GM19193 (cell line): ENCODE measurements at regions not wholly inside any gene's neighbourhood (a gene's known extent, or its start where the extent isn't known, plus 50 kb on each side); places are given as distances from the start of the nearest gene placed in this dataset.

ENCODE experiments used
- POLR2A ChIP-seq: IDR thresholded peaks from 4 replicates; pipeline ENCODE4 v1.6.1; 2011; ENCODE audit not compliant: insufficient read depth, insufficient read length; ENCODE audit errors: extremely low read depth

- no peak for TF ChIP-seq POLR2A
Measured at GRCh38 chr5:83834306-83834705, 113.7 kb upstream of the HAPLN1 start.

DNA sequence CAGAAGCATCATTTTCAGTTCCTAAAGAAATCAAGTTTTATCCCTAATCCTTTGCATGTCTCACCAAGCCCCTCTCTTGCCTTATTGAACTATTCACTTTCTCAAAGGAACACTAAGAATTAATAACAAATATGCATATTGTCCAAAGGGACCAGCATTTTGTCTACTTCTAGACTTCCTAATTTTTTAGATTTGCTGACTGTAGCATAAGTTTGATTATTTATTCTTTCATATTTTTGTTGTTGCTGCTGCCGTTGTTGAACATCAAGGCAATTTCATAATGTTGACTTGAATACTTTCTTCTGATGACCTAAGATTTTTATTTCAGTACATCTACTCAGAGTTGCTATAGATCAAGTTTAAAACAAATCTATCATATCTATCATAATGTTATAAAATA is 111.2 kb upstream of the HAPLN1 start:
- no peak for TF ChIP-seq POLR2A

- TF ChIP-seq POLR2A = no peak
Measured at GRCh38 chr5:83827111-83827557, 106.5 kb upstream of the HAPLN1 start.

DNA sequence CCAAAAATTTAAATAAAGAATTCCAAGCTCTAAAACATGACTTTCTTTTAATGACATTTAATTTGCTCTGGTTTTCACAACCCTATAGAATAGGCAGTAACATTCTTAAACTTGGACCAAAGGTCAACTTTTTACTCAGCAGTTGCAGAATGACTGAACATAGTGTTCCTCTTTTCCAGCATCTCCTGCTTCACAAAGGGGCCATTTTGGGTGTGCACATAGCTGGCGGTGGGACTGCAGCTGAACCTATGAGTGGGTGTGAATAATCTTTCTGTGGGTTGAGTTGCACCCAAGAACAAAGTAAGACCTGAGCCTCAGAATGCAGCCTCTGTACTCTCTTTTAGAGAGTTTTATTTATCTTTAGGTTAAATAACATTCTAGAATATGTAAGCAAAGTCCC is 96.9 kb upstream of the HAPLN1 start:
- no peak for TF ChIP-seq POLR2A

GRCh38 chr5:83815661-83816060 is 95.0 kb upstream of the HAPLN1 start:
- no peak for TF ChIP-seq POLR2A

- no peak for TF ChIP-seq POLR2A
Measured at GRCh38 chr5:83810511-83810910, 89.9 kb upstream of the HAPLN1 start.

DNA sequence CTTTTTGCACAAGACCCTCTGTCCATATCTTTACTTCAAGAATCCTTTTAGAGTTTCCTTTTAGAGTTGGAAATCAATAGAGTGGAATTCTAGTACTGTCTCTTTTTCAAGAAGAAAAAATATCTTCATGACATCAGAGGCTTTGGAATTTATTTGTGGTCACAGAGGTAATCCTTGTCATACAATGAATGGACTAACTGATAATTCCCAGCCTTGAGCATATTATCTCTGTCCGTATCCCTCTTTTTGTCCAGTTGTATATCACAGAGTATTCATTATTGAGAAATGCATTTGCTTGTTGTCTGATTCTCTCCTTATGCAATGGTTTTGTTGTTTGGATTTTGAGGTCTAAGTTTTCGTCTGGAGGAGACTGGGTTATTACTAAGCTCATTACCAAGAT is 82.0 kb upstream of the HAPLN1 start:
- TF ChIP-seq POLR2A = no peak

DNA sequence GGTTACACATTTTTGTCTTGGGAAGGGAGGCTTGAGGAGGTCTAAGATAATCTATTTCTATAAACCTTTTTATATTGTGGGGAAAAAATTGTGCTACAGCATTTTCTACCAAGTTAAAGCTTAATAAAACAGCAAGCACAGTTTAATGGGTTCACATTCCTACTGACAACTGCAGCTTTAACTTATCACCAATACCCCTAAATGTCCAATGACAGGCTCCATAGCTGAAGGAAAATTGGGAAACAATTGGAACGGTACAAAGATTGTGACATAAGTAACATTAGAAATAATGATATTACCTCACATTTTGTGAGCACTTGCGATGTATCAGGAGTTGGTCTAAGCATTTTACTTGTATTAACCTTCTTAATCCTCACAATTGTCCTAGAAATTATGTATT is 79.5 kb upstream of the HAPLN1 start:
- no peak for TF ChIP-seq POLR2A

DNA sequence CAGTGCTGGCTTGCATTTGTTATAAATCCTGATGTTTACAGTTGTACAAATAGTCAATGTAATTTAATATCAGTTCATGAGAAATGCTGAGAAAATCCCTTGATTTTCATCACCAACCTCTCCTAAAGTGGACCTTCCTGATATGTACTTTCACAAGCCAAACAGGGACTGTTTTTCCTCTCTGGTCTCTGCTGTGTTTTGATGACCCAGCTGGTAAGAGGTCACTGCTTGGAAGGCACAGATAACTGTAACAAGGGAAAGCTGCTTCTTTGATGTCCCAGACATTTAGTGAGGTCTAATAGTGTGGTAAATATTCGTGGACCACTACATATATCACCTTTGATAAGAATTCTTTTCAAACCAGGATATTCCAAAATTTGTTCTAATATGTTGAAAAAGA is 68.7 kb upstream of the HAPLN1 start:
- TF ChIP-seq POLR2A = no peak

GRCh38 chr5:83787631-83788030 is 67.0 kb upstream of the HAPLN1 start:
- no peak for TF ChIP-seq POLR2A

DNA sequence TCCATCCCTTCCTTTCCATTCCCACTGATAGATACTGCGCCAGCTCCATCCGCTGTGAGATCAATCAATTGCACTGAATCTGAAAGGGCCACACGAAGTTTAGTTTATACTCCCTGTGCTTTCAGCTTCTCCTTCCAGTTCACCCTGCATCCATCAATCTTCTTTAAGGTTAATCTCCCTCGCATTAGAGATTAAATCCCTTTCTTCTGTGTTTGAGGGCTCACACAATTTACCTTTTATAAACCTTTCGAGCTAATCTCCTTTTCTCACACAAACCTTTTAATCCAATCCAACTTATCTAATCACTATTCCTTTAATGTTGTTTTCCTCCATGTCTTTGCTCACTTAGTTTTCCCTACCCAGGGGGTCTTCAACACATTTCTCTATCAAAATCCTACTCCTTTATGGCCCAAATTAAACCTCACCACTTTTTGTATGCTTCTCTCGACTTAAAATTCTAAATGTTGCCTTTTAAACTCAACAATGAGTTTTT is 64.6 kb upstream of the HAPLN1 start:
- no peak for TF ChIP-seq POLR2A

DNA sequence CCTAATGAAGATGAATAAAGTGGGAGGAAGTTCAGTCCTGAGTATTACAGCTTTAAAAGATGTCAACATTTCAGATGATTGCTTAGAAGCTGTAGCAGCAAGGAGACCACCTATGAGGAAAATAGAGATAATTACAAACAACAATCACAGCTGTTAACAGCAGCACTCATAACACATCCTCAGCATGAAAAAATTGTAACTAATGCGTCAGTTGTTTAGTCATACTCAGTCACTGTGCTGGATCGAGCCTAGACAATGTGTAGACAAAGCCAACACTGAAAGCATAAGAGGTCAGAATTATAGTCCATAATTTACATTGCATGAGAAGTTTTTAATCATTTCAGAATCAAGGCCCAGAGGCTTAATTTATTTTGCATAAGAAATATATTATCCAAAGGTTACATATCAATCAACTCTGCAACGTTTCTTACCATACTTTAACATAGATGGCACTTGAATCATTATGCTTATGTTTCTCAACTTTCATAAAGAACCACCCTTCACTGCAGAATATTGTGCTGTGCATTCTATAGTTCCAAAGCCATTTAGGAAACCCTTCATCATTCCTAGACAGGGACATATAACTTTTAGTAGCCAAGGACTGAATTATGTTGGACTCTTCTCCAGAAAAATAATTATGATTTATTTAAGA is 60.2 kb upstream of the HAPLN1 start:
- no peak for TF ChIP-seq POLR2A

DNA sequence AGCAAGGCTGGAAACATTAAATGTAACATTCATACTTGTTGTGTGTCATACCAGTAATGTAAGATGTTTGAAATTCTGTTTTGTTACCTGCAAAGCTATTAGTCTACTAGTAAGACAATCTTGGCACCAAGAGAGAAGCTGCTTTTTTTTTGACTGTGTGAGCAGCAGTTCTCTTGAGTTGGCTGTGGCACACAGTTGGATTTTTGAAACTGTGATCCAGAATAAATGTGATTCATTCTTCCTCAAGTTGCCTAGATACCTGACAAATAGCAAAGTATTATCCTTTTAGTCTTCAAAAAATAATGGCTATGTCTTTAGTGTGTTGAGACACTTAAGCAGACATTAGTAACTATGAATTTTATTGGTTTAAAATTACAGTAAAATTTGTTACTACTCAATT is 57.2 kb upstream of the HAPLN1 start:
- no peak for TF ChIP-seq POLR2A

DNA sequence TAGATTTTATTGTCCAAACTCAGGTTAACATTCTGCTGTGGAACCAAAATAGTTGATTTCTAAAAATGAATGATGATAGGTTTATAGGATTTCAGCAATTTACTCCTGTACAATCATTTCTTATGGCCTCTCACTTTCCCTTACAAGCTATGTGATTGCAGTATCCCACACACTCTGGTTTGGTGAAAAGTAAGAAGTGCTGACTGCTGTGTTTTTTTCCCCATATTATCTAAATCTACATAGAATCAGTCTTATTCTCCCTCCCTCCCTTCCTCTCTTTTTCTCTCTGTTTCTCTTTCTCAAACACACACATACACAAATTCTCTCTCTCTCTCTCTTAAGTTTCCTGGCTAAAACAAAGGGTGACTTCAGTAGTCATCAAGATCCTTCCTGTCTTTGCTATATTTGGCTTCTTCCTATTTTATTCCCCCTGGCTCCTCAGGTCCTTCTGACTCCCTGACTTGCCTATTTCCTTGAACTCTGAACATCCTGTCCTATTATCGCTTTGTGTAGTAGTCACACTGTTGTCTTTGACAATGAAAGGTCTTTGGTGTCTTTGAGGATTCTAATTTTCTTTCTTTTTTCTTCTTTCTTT is 55.9 kb upstream of the HAPLN1 start:
- TF ChIP-seq POLR2A = no peak
